IMR-90 (cell line): ENCODE measurements at regions not wholly inside any gene's neighbourhood (a gene's known extent, or its start where the extent isn't known, plus 50 kb on each side); places are given as distances from the start of the nearest gene placed in this dataset.

ENCODE experiments used
- ATAC-seq: fragments of 200-7000 bp; cut with Tn5 transposase; 2 replicates; pipeline ENCODE4 v1.9.1; 2020; ENCODE audit warnings: low read depth, mild to moderate bottlenecking, moderate library complexity
- BruUV-seq: library from RNA; stranded (reverse); fragments of 400-500 nt; replicated peaks from 2 replicates; lab custom pipeline; 2021; lab: Mats Ljungman, UMichigan
- CTCF ChIA-PET: fragments of 300-600 bp; formaldehyde crosslinking; extraction: SDS; loops from one replicate; lab custom pipeline; 2021; ENCODE audit warnings: antibody characterized with exemption; lab: Yijun Ruan, JAX
- POLR2A ChIA-PET: fragments of 300-600 bp; sonication (Branson Sonifier 250); formaldehyde crosslinking; loops from one replicate; lab custom pipeline; 2022; ENCODE audit warnings: antibody characterized with exemption; ENCODE audit not compliant: unreplicated experiment; lab: Charles Lee
- DNase-seq: peaks from one replicate; pipeline ENCODE4 v3.0.0; 2013
- H2AFZ ChIP-seq: replicated peaks from 2 replicates; pipeline ENCODE3; 2013; ENCODE audit warnings: low read length, mild to moderate bottlenecking; ENCODE audit not compliant: poor library complexity
- H2AK5ac ChIP-seq: 2 replicates; pipeline ENCODE4 v1.6.1; 2013; ENCODE audit warnings: low read depth, low read length, inconsistent platforms
- H2AK9ac ChIP-seq: replicated peaks from 2 replicates; pipeline ENCODE3; 2013; ENCODE audit warnings: mild to moderate bottlenecking, low read depth, low read length, moderate library complexity; ENCODE audit not compliant: poor library complexity
- H2BK120ac ChIP-seq: 2 replicates; pipeline ENCODE4 v1.6.1; 2013; ENCODE audit warnings: low read depth, low read length, inconsistent platforms
- H2BK15ac ChIP-seq: 3 replicates; pipeline ENCODE4 v1.6.1; 2013; ENCODE audit warnings: low read depth, low read length, inconsistent platforms
- H2BK20ac ChIP-seq: 2 replicates; pipeline ENCODE4 v1.6.1; 2013; ENCODE audit warnings: low read depth, mild to moderate bottlenecking, inconsistent platforms, low read length, moderate library complexity
- H2BK5ac ChIP-seq: 2 replicates; pipeline ENCODE4 v1.6.1; 2013; ENCODE audit warnings: mild to moderate bottlenecking, low read depth, low read length, inconsistent platforms; ENCODE audit not compliant: poor library complexity, severe bottlenecking
- H3K14ac ChIP-seq: replicated peaks from 2 replicates; pipeline ENCODE4 v1.6.1; 2013; ENCODE audit warnings: low read depth, low read length, inconsistent platforms
- H3K18ac ChIP-seq: 2 replicates; pipeline ENCODE4 v1.6.1; 2013; ENCODE audit warnings: low read depth, low read length, control low read depth
- H3K23ac ChIP-seq: 2 replicates; pipeline ENCODE4 v1.6.1; 2013; ENCODE audit warnings: low read depth, low read length, inconsistent platforms
- H3K27ac ChIP-seq: 2 replicates; pipeline ENCODE4 v1.5.1; 2013; ENCODE audit warnings: mild to moderate bottlenecking, control low read depth, low read length; ENCODE audit not compliant: insufficient read depth
- H3K27me3 ChIP-seq: 2 replicates; pipeline ENCODE4 v1.6.1; 2013; ENCODE audit warnings: low read length; ENCODE audit not compliant: control insufficient read depth, insufficient read depth
- H3K36me3 ChIP-seq: 2 replicates; pipeline ENCODE4 v1.6.1; 2013; ENCODE audit warnings: low read length, mixed read lengths; ENCODE audit not compliant: control insufficient read depth, insufficient read depth
- H3K4ac ChIP-seq: 2 replicates; pipeline ENCODE4 v1.6.1; 2013; ENCODE audit warnings: low read depth, low read length, inconsistent platforms
- H3K4me1 ChIP-seq: 2 replicates; pipeline ENCODE4 v1.6.1; 2013; ENCODE audit warnings: low read length, mixed read lengths; ENCODE audit not compliant: control insufficient read depth, insufficient read depth
- H3K4me2 ChIP-seq: 2 replicates; pipeline ENCODE4 v1.6.1; 2013; ENCODE audit warnings: low read depth, mild to moderate bottlenecking, control low read depth, low read length, moderate library complexity
- H3K4me3 ChIP-seq: 2 replicates; pipeline ENCODE4 v1.5.1; 2013; ENCODE audit warnings: low read depth, mild to moderate bottlenecking, control low read depth, low read length, moderate library complexity; ENCODE audit not compliant: insufficient read depth
- H3K56ac ChIP-seq: 2 replicates; pipeline ENCODE4 v1.6.1; 2013; ENCODE audit warnings: low read length, inconsistent platforms; ENCODE audit not compliant: insufficient read depth; ENCODE audit errors: extremely low read depth
- H3K79me1 ChIP-seq, 2 experiments: 2 replicates each; pipeline ENCODE4 v1.6.1; 2013; ENCODE audit warnings: low read length in 2 of 2, inconsistent platforms in 1 of 2, low read depth in 1 of 2
- H3K9ac ChIP-seq: 2 replicates; pipeline ENCODE4 v1.6.1; 2013; ENCODE audit warnings: low read depth, low read length, control low read depth
- H3K9me1 ChIP-seq: 2 replicates; pipeline ENCODE4 v1.6.1; 2013; ENCODE audit warnings: low read length, inconsistent platforms; ENCODE audit not compliant: insufficient read depth
- H3K9me3 ChIP-seq: 2 replicates; pipeline ENCODE4 v1.6.1; 2013; ENCODE audit warnings: low read length; ENCODE audit not compliant: control insufficient read depth, insufficient read depth
- H4K20me1 ChIP-seq: 2 replicates; pipeline ENCODE4 v1.6.1; 2013; ENCODE audit warnings: low read length, inconsistent platforms; ENCODE audit not compliant: insufficient read depth
- H4K5ac ChIP-seq: 2 replicates; pipeline ENCODE4 v1.6.1; 2013; ENCODE audit warnings: mild to moderate bottlenecking, low read depth, low read length, control low read depth
- H4K8ac ChIP-seq, 2 experiments: 2 replicates each; pipeline ENCODE4 v1.6.1; 2013; ENCODE audit warnings: low read depth in 2 of 2, low read length in 2 of 2, control low read depth in 1 of 2, inconsistent platforms in 1 of 2
- H4K91ac ChIP-seq: 2 replicates; pipeline ENCODE4 v1.6.1; 2013; ENCODE audit warnings: low read depth, low read length, inconsistent platforms; ENCODE audit not compliant: insufficient read depth
- CEBPB ChIP-seq: IDR thresholded peaks from 2 replicates; pipeline ENCODE4 v1.6.1; 2012; ENCODE audit warnings: low read depth, low read length, improper control_type of control experiment
- NFE2L2 ChIP-seq: fragments of 150-350 bp; IDR thresholded peaks from 2 replicates; pipeline ENCODE4 v1.6.1; 2016; ENCODE audit warnings: low read depth, mild to moderate bottlenecking, low read length
- POLR2A ChIP-seq: IDR thresholded peaks from 2 replicates; pipeline ENCODE4 v1.6.1; 2012; ENCODE audit warnings: mild to moderate bottlenecking, low read depth, low read length
- WGBS, 2 experiments: methylation state at CpG; one replicate each; pipeline versions ENCODE4 v1.1.5 to v1.1.7; 2013; ENCODE audit warnings: missing lambda C conversion rate in 2 of 2; ENCODE audit not compliant: insufficient read length in 1 of 2; ENCODE audit errors: extremely low coverage in 2 of 2; 5-methylcytosine and 5-hydroxymethylcytosine counted together
- dilution Hi-C: fragments of 300-500 bp; cut with HindIII; formaldehyde crosslinking; loops from one replicate; pipeline ENCODE4 v1.14.3; 2018; ENCODE audit warnings: low sequenced_read_pairs; ENCODE audit not compliant: unreplicated experiment
- in situ Hi-C: fragments of 300-500 bp; cut with MboI; formaldehyde crosslinking; loops from 3 replicates; pipeline ENCODE4 v1.14.3; 2019; ENCODE audit warnings: low sequenced_read_pairs, inconsistent platforms, mixed read lengths
- intact Hi-C: fragments of 100-400 bp; cut with micrococcal nuclease; formaldehyde crosslinking; loops from 2 replicates; pipeline ENCODE4 v1.10.0; 2022

DNA sequence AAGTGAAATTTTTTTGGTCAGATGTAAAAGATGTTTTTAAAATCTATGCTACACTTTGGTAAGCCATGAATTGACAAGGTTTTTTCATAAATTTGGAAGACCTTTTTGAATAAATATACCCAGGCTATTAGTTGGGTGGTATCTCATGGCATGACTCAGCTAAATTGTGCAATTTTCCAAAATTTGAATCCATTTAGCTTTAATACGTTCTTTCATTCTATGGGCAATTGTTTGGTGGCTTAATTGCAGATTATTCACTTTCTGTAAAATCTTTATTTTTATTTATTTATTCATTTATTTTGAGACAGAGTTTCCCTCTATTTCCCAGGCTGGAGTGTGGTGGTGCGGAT lies 82.8 kb upstream of the TNRC6A start:
- Histone ChIP-seq H3K27ac (peak overlapping the region; percentile 97), H2BK15ac (peak overlapping the region; percentile 93; the same call in 2 of the 3 replicates), H3K79me1 (no peaks in the 10 kb centered on the region), H4K5ac (peak overlapping the region; percentile 94), H3K9ac (peak overlapping the region; percentile 15; the same call in 1 of the 2 replicates), H3K4me1 (peaks cover 4% of the 10 kb centered on the region), H3K4me2 (no peak overlapping the region), H3K23ac (peak overlapping the region; percentile 89; the same call in 1 of the 2 replicates), H3K18ac (peak overlapping the region; percentile 99), H2AK9ac (peak overlapping the region; percentile 76), H3K4ac (peak overlapping the region; percentile 99), H2BK120ac (peak overlapping the region; percentile 99), H2BK20ac (peak overlapping the region; percentile 100), H2BK5ac (peak overlapping the region; percentile 99), H3K4me3 (no peak overlapping the region), H3K27me3 (no peaks in the 10 kb centered on the region), H3K14ac (peak overlapping the region; percentile 92), H4K91ac (peak overlapping the region; percentile 98), H3K36me3 (no peaks in the 10 kb centered on the region), H2AFZ (no peak overlapping the region), H3K56ac (peak overlapping the region; percentile 74), H2AK5ac (peak overlapping the region; percentile 100), H3K9me3 (no peaks in the 10 kb centered on the region), H4K20me1 (no peaks in the 10 kb centered on the region), H4K8ac (peak overlapping the region; percentile 93 to 94), H3K9me1 (no peaks in the 10 kb centered on the region)
- TF ChIP-seq CEBPB: peak; percentile 72
- peak; percentile 98 for TF ChIP-seq NFE2L2
- no peak for TF ChIP-seq POLR2A
- WGBS, 2 experiments: no CpG with 5 or more reads among the region's 2 CpGs
- ChIA-PET POLR2A (no interaction called here), CTCF (interaction anchor here (0.6 to 1.0 kb wide), 2 partner anchors 44 to 47 kb away, joined by 3 to 4 read pairs; no protein-coding TSS in a partner anchor)
- intact Hi-C loops (loop anchor here (1.0 to 5.0 kb wide), 4 partner anchors 10 to 55 kb away; no protein-coding TSS in a partner anchor), in situ Hi-C loops (no loop called here), dilution Hi-C loops (no loop called here)
- ATAC-seq (peak; percentile 39), DNase-seq (no peak)
- BruUV-seq: no TSS peak
